ENCODE measurements at regions not wholly inside any gene's neighbourhood (a gene's known extent, or its start where the extent isn't known, plus 50 kb on each side); places are given as distances from the start of the nearest gene placed in this dataset.
A peak's percentile ranks its signal among the peaks of the same experiment; 100 is the strongest.

GRCh38 chr6:159118924-159119323 is 50.3 kb upstream of the FNDC1 start:
- Histone ChIP-seq H3K4me1 (peaks cover 0 to 15% (median 3%) of the 10 kb centered on the region in 3 donors), H3K27me3 (no peaks in the 10 kb centered on the region), H3K36me3 (no peaks in the 10 kb centered on the region), H3K27ac (no peak overlapping the region), H3K4me3 (no peak overlapping the region), H3K9me3 (no peaks in the 10 kb centered on the region)
- DNase-seq: no peak
- 70 to 83% methylated on average over 2 of the region's 2 CpGs for WGBS, 2 donors
- no peak for TF ChIP-seq POLR2A (IDR thresholded peaks at IDR 0.05)
- TF ChIP-seq CTCF (IDR thresholded peaks at IDR 0.05): no peak
- intact Hi-C loops (cut with DNase I): no loop called here

GRCh38 chr6:159117563-159117962 is 51.6 kb upstream of the FNDC1 start:
- Histone ChIP-seq H3K4me1 (peaks cover 0 to 15% (median 3%) of the 10 kb centered on the region in 3 donors), H3K27ac (peak overlapping the region in 2 of 4 donors; percentile 54 to 58), H3K4me3 (no peak overlapping the region), H3K27me3 (no peaks in the 10 kb centered on the region), H3K36me3 (no peaks in the 10 kb centered on the region), H3K9me3 (no peaks in the 10 kb centered on the region)
- intact Hi-C loops (cut with DNase I): no loop called here
- WGBS, 2 donors: 66 to 74% methylated on average over 4 of the region's 5 CpGs
- DNase-seq: no peak
- peak in 1 of 4 donors; percentile 13 for TF ChIP-seq POLR2A (IDR thresholded peaks at IDR 0.05)
- no peak for TF ChIP-seq CTCF (IDR thresholded peaks at IDR 0.05)

GRCh38 chr6:159117046-159117445 is 52.2 kb upstream of the FNDC1 start:
- H3K36me3 ChIP-seq: no peaks in the 10 kb centered on the region
- WGBS, 2 donors: 42 to 44% methylated on average over 2 of the region's 3 CpGs
- H3K27ac ChIP-seq: peak overlapping the region in 3 of 4 donors; percentile 21 to 58 (median 54)
- no peak for TF ChIP-seq POLR2A (IDR thresholded peaks at IDR 0.05)
- TF ChIP-seq CTCF (IDR thresholded peaks at IDR 0.05): no peak
- H3K27me3 ChIP-seq: no peaks in the 10 kb centered on the region
- no peaks in the 10 kb centered on the region for H3K9me3 ChIP-seq
- intact Hi-C loops (cut with DNase I): no loop called here
- H3K4me1 ChIP-seq: peaks cover 0 to 15% (median 3%) of the 10 kb centered on the region in 3 donors
- no peak overlapping the region for H3K4me3 ChIP-seq
- DNase-seq: no peak

GRCh38 chr6:159116343-159116742 is 52.9 kb upstream of the FNDC1 start:
- no peak for DNase-seq
- no peak overlapping the region for H3K4me3 ChIP-seq
- no peak for TF ChIP-seq POLR2A (IDR thresholded peaks at IDR 0.05)
- TF ChIP-seq CTCF (IDR thresholded peaks at IDR 0.05): no peak
- peaks cover 0 to 15% (median 3%) of the 10 kb centered on the region in 3 donors for H3K4me1 ChIP-seq
- intact Hi-C loops (cut with DNase I): no loop called here
- H3K27ac ChIP-seq: peak overlapping the region in 1 of 4 donors; percentile 54
- 33 to 54% methylated on average over 5 of the region's 5 CpGs for WGBS, 2 donors
- no peaks in the 10 kb centered on the region for H3K27me3 ChIP-seq
- no peaks in the 10 kb centered on the region for H3K36me3 ChIP-seq
- no peaks in the 10 kb centered on the region for H3K9me3 ChIP-seq

- H3K4me3 ChIP-seq: no peak overlapping the region
- DNase-seq: no peak
- no peaks in the 10 kb centered on the region for H3K27me3 ChIP-seq
- intact Hi-C loops (cut with DNase I): no loop called here
- H3K9me3 ChIP-seq: no peaks in the 10 kb centered on the region
- H3K36me3 ChIP-seq: no peaks in the 10 kb centered on the region
- TF ChIP-seq CTCF (IDR thresholded peaks at IDR 0.05) (no peak), POLR2A (IDR thresholded peaks at IDR 0.05) (no peak)
- WGBS, 2 donors: 75 to 76% methylated on average over 3 of the region's 3 CpGs
- H3K27ac ChIP-seq: no peak overlapping the region
- H3K4me1 ChIP-seq: peaks cover 0 to 18% (median 3%) of the 10 kb centered on the region in 3 donors
Measured at GRCh38 chr6:159114569-159114968, 54.6 kb upstream of the FNDC1 start.

Measured in esophagus squamous epithelium (tissue), 5 donors.